HG03442 (cell line): ENCODE measurements at regions not wholly inside any gene's neighbourhood (a gene's known extent, or its start where the extent isn't known, plus 50 kb on each side); places are given as distances from the start of the nearest gene placed in this dataset.

Experiments used
- ATAC-seq: cut with Tn5 transposase; IDR thresholded peaks from one replicate; pipeline ENCODE4 v1.9.1; 2021; ENCODE audit warnings: mild to moderate bottlenecking, moderate library complexity; ENCODE audit not compliant: unreplicated experiment

DNA sequence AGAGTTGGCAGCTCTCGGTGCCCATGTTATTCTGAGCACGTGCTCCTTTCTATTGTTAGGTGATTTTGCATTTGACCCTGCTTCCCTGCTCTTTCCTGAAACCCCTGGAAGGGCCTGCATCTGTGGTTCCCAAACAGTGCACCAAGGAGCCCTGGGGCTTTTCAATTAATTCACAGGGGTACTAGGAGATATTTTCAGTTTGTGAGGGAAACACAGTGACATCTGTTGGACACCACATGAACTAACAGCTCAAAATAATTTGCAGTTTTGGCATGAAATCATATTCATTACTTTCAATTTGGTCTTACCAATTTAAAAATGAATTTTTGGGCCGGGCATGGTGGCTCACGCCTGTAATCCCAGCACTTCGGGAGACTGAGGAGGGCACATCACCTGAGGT lies 156.6 kb downstream of the GATB start:
- ATAC-seq: no peak

DNA sequence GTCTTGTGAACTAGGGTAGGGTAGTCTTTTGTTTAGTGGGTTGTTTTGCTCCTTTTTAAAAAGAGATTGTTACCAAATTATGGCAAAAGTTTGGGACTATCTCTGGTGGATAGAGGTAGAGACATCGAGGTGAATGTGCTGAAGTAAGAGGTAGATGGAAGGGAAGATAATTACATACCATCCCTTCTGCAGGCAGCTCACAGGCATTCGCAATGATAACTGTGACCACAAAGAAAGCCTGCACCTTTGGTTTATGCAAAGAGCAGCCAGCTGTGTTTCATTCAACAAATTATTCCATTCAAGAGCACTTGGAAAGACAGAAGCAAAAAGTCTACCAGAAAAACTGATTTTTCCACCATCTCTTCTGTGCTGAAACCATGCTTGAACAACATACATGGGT lies 155.6 kb downstream of the GATB start:
- no peak for ATAC-seq

DNA sequence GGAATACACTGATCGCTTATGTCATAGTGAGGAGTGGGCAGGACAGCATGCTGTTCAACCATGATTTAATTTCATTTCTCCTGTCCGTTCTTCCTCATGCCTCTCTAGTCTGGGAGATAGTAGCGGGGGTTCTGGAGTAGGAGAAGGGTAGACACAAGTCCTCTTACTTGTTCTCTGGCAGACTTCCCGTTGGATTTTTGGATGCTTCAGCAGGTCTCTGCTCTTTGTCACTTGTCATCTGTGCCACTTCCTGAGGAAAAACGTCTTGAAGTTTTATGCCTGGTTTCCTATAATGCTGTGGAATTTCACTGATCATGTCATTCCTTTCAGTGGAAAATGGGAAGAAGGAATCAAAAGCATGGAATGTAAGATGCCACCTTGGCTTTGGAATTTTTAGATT lies 154.7 kb downstream of the GATB start:
- ATAC-seq: no peak

DNA sequence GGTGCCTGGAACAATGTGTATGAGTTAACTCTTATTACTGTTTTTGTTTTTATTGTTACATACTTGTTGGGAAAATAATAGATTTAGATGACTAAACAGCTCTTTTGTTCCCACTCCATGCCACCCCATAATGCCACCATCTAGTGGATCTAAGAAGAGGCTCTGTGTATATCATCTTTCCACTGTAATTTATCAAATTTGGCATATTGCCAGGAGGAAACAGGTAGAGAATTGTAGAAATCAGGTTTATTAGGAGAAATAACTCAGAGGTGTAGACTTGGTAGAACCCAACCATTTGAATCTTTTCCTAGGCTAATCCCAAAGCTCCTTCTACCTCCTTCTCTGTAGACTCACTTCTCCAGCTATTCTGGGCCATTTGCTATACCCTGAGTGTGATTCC lies 150.6 kb downstream of the GATB start:
- ATAC-seq: no peak

DNA sequence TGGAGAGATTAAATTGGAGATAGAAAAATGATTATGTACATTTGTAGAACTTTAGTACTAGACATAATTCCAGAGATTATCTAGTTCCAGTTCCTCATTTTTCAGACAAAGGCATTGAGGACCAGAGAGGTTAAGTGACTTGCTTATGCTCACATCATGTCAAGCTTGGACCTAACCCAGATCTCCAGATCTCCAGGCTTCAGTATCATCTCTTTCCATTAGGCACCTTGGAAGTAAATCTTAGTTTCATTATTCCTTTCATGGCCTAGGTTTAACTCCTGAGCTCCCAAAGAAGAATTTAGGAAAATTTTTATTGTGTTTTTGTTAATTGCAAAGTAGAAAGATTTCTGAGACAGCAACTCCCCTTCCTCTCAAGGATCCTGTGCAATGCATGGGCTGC lies 148.8 kb downstream of the GATB start:
- no peak for ATAC-seq

DNA sequence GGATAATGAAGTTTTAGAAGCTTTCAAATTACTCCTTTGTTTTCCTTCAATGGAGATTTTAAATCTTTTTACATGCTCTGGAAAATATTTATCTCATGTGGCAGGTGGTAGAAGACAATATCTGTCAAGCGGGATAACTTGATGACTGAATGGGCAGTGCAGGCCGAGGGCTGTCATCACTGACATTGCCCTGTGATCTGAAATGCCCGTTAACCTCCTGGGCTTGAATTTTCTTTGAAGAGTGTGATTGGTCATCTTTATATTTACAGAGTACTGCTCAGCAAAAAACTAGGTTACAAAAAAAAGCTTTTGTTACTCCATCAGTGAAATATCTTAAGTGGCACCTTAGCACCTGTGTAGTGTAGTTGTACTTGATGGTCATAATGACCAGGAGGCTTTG lies 147.5 kb downstream of the GATB start:
- no peak for ATAC-seq

DNA sequence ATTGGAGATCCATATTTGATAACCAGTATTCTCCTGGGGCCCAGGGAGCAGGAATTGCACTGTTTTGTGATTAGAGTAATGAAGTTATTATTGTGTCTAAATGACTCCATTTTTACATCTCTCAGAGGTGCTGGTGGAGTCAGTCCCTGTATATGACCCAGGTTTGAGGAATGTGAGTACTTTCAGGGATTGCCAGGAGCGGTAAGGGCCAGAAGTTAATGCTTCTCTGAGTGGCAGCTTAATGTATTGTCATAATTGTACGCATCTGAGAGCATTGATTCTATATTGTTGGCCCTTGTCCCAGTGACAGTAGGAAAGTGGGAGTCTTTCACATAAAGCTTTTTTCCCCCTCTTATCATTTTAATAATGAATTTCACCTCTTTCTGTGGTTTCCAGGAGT lies 146.2 kb downstream of the GATB start:
- no peak for ATAC-seq

DNA sequence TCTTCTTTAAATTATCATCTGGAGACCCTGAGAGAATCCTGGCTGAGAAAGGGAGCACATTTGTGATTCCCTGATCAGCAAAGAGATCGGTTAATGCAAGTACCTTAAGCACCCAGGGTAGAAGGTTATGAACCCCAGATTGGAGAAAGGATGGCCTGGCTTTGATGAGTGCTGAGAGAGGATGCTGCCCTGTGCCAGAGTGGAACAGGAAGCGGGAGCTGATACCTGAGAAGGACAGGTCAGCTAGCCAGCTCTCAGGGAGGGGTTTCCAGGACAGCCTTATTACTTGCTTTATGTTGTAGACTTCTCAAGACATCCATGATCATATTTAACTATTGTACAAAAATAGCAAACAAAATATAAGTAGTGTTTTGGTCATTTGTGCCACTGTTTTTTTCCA lies 141.9 kb downstream of the GATB start:
- ATAC-seq: no peak

DNA sequence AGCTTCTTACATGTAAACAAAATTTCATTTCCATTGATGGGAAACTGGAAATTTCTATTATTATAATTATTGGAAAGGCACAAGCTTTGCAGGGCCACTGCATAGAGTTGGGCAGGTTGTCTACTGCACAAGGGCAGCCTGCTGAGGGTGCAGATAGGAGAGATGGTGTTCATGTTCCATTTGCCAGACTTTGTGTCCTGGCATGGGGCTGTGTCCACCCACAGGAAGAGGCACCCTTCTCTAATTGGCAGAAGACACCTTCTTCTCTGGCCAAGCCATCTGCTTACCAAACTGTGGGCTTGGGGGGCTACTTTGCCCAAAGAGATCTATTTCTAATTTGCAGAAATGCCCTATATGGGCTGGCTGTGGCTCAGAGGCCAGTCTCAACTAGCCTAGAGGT lies 140.7 kb downstream of the GATB start:
- no peak for ATAC-seq
